HFFc6 (cell line): ENCODE measurements at regions not wholly inside any gene's neighbourhood (a gene's known extent, or its start where the extent isn't known, plus 50 kb on each side); places are given as distances from the start of the nearest gene placed in this dataset.

ENCODE experiments used
- DNase-seq: peaks from one replicate; pipeline ENCODE4 v3.0.0-alpha.2; 2018
- H3K27ac Mint-ChIP-seq: 2 replicates; pipeline ENCODE4 v1.8.0; 2020; ENCODE audit warnings: mild to moderate bottlenecking, mixed read lengths
- H3K27me3 Mint-ChIP-seq: 2 replicates; pipeline ENCODE4 v1.8.0; 2021; ENCODE audit warnings: mild to moderate bottlenecking, moderate library complexity, mixed read lengths; ENCODE audit not compliant: insufficient read depth
- H3K36me3 Mint-ChIP-seq: 2 replicates; pipeline ENCODE4 v1.8.0; 2021; ENCODE audit warnings: low read depth, mixed read lengths
- H3K4me1 Mint-ChIP-seq: 2 replicates; pipeline ENCODE4 v1.8.0; 2020; ENCODE audit warnings: low read depth, mixed read lengths
- H3K4me3 Mint-ChIP-seq: 2 replicates; pipeline ENCODE4 v1.8.0; 2020; ENCODE audit warnings: mild to moderate bottlenecking, moderate library complexity, mixed read lengths
- H3K9me3 Mint-ChIP-seq: 2 replicates; pipeline ENCODE4 v1.8.0; 2020; ENCODE audit warnings: mild to moderate bottlenecking, mixed read lengths
- TF ChIP-seq, protein P1 (sequence below): fragments of 200-600 bp; sonication (generic); IDR thresholded peaks from 2 replicates; pipeline ENCODE4 v1.5.0; 2021; ENCODE audit warnings: antibody characterized with exemption, mild to moderate bottlenecking

GRCh38 chr5:1665803-1666202, 133.8 kb downstream of the MRPL36 start:
- Mint-ChIP-seq H3K4me3 (no peak overlapping the region), H3K9me3 (no peaks in the 10 kb centered on the region; the same call in 1 of the 2 replicates), H3K27me3 (peaks cover 36% of the 10 kb centered on the region), H3K36me3 (peaks cover 4% of the 10 kb centered on the region; the same call in 1 of the 2 replicates), H3K4me1 (no peaks in the 10 kb centered on the region), H3K27ac (no peak overlapping the region)
- TF ChIP-seq, protein P1, sequence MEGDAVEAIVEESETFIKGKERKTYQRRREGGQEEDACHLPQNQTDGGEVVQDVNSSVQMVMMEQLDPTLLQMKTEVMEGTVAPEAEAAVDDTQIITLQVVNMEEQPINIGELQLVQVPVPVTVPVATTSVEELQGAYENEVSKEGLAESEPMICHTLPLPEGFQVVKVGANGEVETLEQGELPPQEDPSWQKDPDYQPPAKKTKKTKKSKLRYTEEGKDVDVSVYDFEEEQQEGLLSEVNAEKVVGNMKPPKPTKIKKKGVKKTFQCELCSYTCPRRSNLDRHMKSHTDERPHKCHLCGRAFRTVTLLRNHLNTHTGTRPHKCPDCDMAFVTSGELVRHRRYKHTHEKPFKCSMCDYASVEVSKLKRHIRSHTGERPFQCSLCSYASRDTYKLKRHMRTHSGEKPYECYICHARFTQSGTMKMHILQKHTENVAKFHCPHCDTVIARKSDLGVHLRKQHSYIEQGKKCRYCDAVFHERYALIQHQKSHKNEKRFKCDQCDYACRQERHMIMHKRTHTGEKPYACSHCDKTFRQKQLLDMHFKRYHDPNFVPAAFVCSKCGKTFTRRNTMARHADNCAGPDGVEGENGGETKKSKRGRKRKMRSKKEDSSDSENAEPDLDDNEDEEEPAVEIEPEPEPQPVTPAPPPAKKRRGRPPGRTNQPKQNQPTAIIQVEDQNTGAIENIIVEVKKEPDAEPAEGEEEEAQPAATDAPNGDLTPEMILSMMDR = no peak
- no peak for DNase-seq

DNA sequence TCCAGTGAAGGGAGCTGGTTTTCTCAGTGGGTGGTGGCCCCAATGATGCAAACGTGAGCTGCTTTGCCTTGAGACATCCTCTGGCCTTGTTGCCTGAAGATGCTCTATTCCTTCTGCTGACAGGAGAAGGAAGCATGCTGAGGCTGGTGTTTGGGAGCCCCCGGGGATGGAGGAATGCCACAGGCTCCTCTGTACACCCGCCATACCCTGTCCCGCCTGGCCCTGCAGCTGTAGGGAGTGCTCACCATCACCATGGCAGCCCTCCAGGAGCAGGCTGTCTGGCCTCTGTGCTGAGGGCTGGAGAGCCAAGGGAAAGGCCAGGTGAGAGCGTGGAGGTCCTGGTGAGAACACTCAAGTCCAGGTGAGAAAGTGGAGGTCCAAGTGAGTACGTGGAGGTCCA, 134.4 kb downstream of the MRPL36 start:
- no peak overlapping the region for H3K27ac Mint-ChIP-seq
- no peaks in the 10 kb centered on the region; the same call in 1 of the 2 replicates for H3K9me3 Mint-ChIP-seq
- no peak for DNase-seq
- H3K4me3 Mint-ChIP-seq = no peak overlapping the region
- no peaks in the 10 kb centered on the region for H3K4me1 Mint-ChIP-seq
- H3K36me3 Mint-ChIP-seq = peaks cover 4% of the 10 kb centered on the region; the same call in 1 of the 2 replicates
- TF ChIP-seq, protein P1 = no peak
- H3K27me3 Mint-ChIP-seq = peaks cover 41% of the 10 kb centered on the region

DNA sequence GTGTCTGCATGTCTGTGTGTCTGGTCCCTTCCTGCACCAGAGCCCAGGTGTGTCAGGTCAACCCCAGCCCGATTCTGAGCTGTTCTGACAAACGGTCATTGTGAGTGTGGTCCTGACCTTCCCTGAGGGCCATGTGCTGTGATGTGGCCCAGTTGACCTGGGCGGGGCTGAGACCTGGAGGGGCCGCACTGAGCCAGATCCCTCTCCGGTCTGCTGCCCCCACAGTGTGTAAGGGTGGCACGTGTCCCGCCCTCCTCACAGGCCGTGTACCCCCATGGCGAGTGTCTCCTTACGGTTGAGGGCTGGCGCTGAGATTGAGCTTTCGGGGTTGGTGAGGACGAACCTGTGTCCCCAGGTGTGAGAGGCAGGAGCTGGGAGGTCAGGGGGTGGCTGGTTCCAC, 136.5 kb downstream of the MRPL36 start:
- H3K4me3 Mint-ChIP-seq = no peak overlapping the region
- TF ChIP-seq, protein P1 = no peak
- no peak overlapping the region for H3K27ac Mint-ChIP-seq
- DNase-seq = no peak
- H3K27me3 Mint-ChIP-seq = peaks cover 53% of the 10 kb centered on the region
- no peaks in the 10 kb centered on the region for H3K4me1 Mint-ChIP-seq
- H3K36me3 Mint-ChIP-seq = peaks cover 4% of the 10 kb centered on the region; the same call in 1 of the 2 replicates
- H3K9me3 Mint-ChIP-seq = no peaks in the 10 kb centered on the region; the same call in 1 of the 2 replicates

DNA sequence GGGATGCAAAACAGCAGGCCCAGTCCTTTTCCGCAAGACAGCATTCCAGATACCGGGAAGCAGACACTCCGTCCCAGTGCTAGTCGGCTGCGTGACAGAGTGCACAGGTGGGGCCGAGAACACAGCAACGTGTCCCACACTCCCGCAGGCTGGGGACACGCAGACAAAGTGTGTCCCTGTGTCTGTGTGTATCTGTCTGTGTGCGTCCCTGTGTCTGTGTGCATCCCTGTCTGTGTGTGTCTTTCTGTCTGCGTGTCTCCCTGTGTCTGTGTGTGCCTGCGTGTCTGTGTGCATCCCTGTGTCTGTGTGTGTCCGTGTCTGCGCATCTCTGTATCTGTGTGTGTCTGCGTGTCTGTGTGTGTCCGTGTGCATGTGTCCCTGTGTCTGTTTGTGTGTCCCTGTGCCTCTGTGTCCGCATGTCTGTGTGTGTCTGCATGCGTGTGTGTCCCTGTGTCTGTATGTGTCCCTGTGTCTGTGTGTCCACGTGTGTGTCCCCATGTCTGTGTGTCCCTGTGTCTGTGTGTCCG, 137.0 kb downstream of the MRPL36 start:
- no peaks in the 10 kb centered on the region; the same call in 1 of the 2 replicates for H3K9me3 Mint-ChIP-seq
- no peak overlapping the region for H3K4me3 Mint-ChIP-seq
- peaks cover 48% of the 10 kb centered on the region for H3K27me3 Mint-ChIP-seq
- TF ChIP-seq, protein P1 = no peak
- H3K27ac Mint-ChIP-seq = no peak overlapping the region
- H3K36me3 Mint-ChIP-seq = peaks cover 4% of the 10 kb centered on the region; the same call in 1 of the 2 replicates
- no peak for DNase-seq
- no peaks in the 10 kb centered on the region for H3K4me1 Mint-ChIP-seq

DNA sequence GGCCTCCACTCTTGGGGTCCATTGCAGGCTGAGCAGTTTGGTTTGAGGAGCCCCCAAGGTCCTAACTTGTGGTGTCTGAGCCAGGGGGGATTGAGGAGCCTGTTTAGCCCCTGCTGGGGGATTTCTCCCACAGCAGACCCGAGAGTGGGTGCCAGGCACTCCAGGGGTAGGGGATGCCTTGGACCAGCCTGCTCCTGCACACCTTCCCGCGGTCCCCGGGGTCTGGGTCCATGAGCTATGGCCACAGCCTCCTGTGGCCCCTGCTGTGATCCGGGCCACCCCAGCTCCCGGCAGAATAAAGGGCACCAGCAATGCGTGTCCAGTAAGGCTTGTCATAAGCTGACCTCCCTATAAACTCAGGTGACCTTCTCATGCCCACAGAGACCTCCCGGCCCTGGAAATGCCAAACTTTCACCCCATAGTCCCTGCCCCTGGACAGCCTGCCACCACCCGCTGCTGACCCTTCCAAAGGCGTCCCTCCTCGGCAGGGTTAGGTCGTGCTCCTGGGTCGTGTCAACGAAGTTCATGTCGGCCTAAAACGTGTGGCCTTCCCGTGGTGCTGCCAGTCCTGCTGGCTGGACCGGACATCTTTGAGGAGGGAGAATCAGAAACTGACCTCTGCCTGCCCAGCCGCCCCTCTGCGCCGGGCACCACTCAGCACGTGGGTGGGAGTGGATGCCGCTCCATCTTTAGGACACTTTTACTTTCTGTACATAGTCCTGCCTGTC, 137.6 kb downstream of the MRPL36 start:
- H3K4me3 Mint-ChIP-seq = no peak overlapping the region
- H3K27me3 Mint-ChIP-seq = peaks cover 52% of the 10 kb centered on the region
- H3K27ac Mint-ChIP-seq = no peak overlapping the region
- DNase-seq = no peak
- H3K4me1 Mint-ChIP-seq = no peaks in the 10 kb centered on the region
- H3K9me3 Mint-ChIP-seq = no peaks in the 10 kb centered on the region; the same call in 1 of the 2 replicates
- TF ChIP-seq, protein P1 = no peak
- peaks cover 4% of the 10 kb centered on the region; the same call in 1 of the 2 replicates for H3K36me3 Mint-ChIP-seq
